ENCODE measurements at regions not wholly inside any gene's neighbourhood (a gene's known extent, or its start where the extent isn't known, plus 50 kb on each side); places are given as distances from the start of the nearest gene placed in this dataset.

- H3K14ac ChIP-seq (ENCODE audit: insufficient read depth, low read length), result no peak overlapping the region
- no CpG with 5 or more reads among the region's 2 CpGs for WGBS (ENCODE audit: extremely low coverage, insufficient read length, low lambda C conversion rate)
- H3K4me2 ChIP-seq (ENCODE audit: insufficient read depth, insufficient read length, low read length), result no peak overlapping the region
- H3K4me3 Mint-ChIP-seq, result no peak overlapping the region
- no peaks in the 10 kb centered on the region for H4K20me1 ChIP-seq (ENCODE audit: control insufficient read depth, insufficient read depth, insufficient read length)
- H3K79me1 ChIP-seq (ENCODE audit: insufficient read depth, low read depth, low read length, poor library complexity, severe bottlenecking), result no peaks in the 10 kb centered on the region
- H3K23me2 ChIP-seq (ENCODE audit: insufficient read length, low read depth, low read length, poor library complexity, severe bottlenecking), result no peaks in the 10 kb centered on the region
- no peak for TF ChIP-seq CTCF (conservative IDR thresholded peaks at IDR 0.05)
- no peak overlapping the region for H2BK120ac ChIP-seq (ENCODE audit: low read depth, low read length, poor library complexity, severe bottlenecking)
- H3K9ac ChIP-seq (ENCODE audit: extremely low read depth, insufficient read length, low read length), result no peak overlapping the region
- no peak overlapping the region for H3T11ph ChIP-seq (ENCODE audit: low read length)
- H2AFZ ChIP-seq (ENCODE audit: low read length), result no peak overlapping the region
- H3K4me1 ChIP-seq (ENCODE audit: insufficient read depth, low read length), result no peaks in the 10 kb centered on the region
- H3K9me3 Mint-ChIP-seq, result peaks cover 0 to 5% of the 10 kb centered on the region in 2 experiments; a peak in 2 of 5 replicates
- no peak overlapping the region for H3K27ac ChIP-seq (ENCODE audit: insufficient read length, low read depth, low read length)
- H3K18ac ChIP-seq (ENCODE audit: insufficient read length, low read depth, low read length), result no peak overlapping the region
- no peaks in the 10 kb centered on the region for H3K4me1 Mint-ChIP-seq
- no peaks in the 10 kb centered on the region for H3K79me2 ChIP-seq (ENCODE audit: insufficient read depth, low read length)
- no peaks in the 10 kb centered on the region for H3K9me3 ChIP-seq (ENCODE audit: control insufficient read depth, low read depth, low read length)
- no peak overlapping the region for H4K8ac ChIP-seq (replicated peaks; ENCODE audit: insufficient read length, low read depth, low read length)
- no peaks in the 10 kb centered on the region; a peak in 1 of 7 replicates for H3K36me3 Mint-ChIP-seq (ENCODE audit: insufficient read depth in 1 of 3, low read depth in 3 of 3)
- no peaks in the 10 kb centered on the region for H3K27me3 Mint-ChIP-seq (ENCODE audit: low read depth)
- no peak overlapping the region for H2AK5ac ChIP-seq (ENCODE audit: insufficient read length, low read length)
- H4K5ac ChIP-seq (ENCODE audit: insufficient read length, low read depth, low read length), result no peak overlapping the region
- no peaks in the 10 kb centered on the region for H3K27me3 ChIP-seq (ENCODE audit: insufficient read depth, low read length)
- no peak for DNase-seq
- no peak overlapping the region for H3K56ac ChIP-seq (ENCODE audit: insufficient read length, low read depth, low read length)
- no peak overlapping the region for H2BK5ac ChIP-seq (ENCODE audit: insufficient read length, low read length)
- H3K4ac ChIP-seq (ENCODE audit: low read depth, low read length), result no peak overlapping the region
- no peak overlapping the region for H3K27ac Mint-ChIP-seq
- no peak overlapping the region for H2BK12ac ChIP-seq (ENCODE audit: insufficient read length, low read depth, low read length)
- H3K23ac ChIP-seq (ENCODE audit: insufficient read length, low read depth, low read length), result no peak overlapping the region
- H2BK15ac ChIP-seq (ENCODE audit: low read depth, low read length), result no peak overlapping the region
- no peak overlapping the region for H4K91ac ChIP-seq (ENCODE audit: insufficient read length, low read depth, low read length)
- H2BK20ac ChIP-seq (ENCODE audit: low read depth, low read length, poor library complexity, severe bottlenecking), result no peak overlapping the region
These were observed 2059.1 kb upstream of the CDH6 start for GRCh38 chr5:29134418-29134817.

Data from H9 (cell line).